ENCODE measurements at regions not wholly inside any gene's neighbourhood (a gene's known extent, or its start where the extent isn't known, plus 50 kb on each side); places are given as distances from the start of the nearest gene placed in this dataset.
"Not testable (repeated sequence)": the region's sequence is repeated elsewhere in the genome, so short reads cannot be mapped to it uniquely, and the experiment has no call there.

DNA sequence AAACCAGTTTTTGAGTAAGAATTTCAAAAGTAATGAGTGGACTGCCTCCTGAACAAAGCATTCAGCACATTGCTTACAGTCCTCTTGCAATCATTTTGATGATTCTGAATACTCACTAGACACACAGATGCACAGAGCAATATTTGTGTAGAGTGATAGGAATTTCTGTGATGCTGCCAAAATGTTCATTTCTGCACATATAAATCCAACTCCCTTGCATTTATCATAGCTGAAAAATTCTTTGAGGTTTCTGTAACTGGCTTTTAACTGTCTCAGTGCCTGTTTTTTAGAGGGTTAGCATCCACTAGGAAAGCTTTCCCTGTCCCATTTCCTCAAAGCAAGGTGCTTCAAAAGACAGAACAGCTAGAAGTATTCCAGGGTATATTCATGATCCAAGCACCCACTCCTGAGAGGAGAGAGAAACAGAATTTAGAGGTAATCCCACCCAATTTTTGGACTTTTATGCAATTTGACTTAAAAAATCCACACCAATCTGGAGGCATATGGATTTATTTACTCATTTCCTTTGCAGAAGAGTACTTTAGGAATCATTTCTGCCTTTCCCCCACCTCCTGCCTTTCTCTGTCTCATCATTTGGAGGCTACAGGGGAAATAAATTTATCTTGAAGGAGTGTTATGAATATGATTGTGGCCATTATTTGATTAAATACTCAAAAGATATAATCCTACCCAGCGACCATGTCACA is 234.5 kb upstream of the SLIT2 start:
- no peak for ATAC-seq (ENCODE audit: low FRiP score in 2 of 2)
- Histone ChIP-seq H3K27me3 (no peaks in the 10 kb centered on the region), H3K36me3 (no peaks in the 10 kb centered on the region), H3K4me1 (no peaks in the 10 kb centered on the region), H3K4me3 (no peak overlapping the region), H3K27ac (no peak overlapping the region), H3K9me3 (no peaks in the 10 kb centered on the region)
- 33% methylated on average over 1 of the region's 1 CpG for WGBS, 2 donors
- TF ChIP-seq, protein P1, sequence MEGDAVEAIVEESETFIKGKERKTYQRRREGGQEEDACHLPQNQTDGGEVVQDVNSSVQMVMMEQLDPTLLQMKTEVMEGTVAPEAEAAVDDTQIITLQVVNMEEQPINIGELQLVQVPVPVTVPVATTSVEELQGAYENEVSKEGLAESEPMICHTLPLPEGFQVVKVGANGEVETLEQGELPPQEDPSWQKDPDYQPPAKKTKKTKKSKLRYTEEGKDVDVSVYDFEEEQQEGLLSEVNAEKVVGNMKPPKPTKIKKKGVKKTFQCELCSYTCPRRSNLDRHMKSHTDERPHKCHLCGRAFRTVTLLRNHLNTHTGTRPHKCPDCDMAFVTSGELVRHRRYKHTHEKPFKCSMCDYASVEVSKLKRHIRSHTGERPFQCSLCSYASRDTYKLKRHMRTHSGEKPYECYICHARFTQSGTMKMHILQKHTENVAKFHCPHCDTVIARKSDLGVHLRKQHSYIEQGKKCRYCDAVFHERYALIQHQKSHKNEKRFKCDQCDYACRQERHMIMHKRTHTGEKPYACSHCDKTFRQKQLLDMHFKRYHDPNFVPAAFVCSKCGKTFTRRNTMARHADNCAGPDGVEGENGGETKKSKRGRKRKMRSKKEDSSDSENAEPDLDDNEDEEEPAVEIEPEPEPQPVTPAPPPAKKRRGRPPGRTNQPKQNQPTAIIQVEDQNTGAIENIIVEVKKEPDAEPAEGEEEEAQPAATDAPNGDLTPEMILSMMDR (IDR thresholded peaks at IDR 0.05): no peak
- TF ChIP-seq EP300 (IDR thresholded peaks at IDR 0.05): no peak
- no peak for TF ChIP-seq POLR2AphosphoS5 (IDR thresholded peaks at IDR 0.05)
- TF ChIP-seq POLR2A (IDR thresholded peaks at IDR 0.05): no peak
- DNase-seq: no peak

DNA sequence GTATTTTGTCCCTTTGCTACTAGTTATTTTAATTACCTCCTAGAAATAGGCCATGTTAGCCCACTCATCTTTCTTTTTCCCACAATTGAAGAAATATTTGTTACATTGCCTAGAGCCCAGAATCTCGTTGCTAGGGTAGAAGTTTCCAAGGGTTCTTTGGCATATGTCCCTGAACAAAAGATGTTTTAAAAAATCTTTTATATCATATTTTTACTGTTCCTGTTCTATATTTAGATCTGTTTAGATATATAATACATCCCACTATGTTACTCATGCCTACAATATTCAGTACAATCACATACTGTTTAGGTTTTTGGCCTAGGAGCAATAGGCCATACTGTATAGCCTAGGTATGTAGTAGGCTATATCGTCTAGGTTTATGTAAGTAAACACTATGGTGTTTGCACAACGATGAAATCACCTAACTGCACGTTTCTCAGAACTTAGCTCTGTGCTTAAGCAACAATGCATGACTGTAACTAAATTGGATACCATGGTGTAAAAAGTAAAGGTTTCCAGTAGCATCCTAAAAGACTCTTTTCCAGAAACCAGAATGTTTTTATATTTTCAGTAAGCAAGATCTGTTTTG is 236.0 kb upstream of the SLIT2 start:
- Histone ChIP-seq H3K36me3 (no peaks in the 10 kb centered on the region), H3K4me1 (no peaks in the 10 kb centered on the region), H3K9me3 (no peaks in the 10 kb centered on the region), H3K4me3 (no peak overlapping the region), H3K27me3 (no peaks in the 10 kb centered on the region), H3K27ac (no peak overlapping the region)
- TF ChIP-seq POLR2A (IDR thresholded peaks at IDR 0.05): no peak
- TF ChIP-seq, protein P1 (IDR thresholded peaks at IDR 0.05): no peak
- ATAC-seq (ENCODE audit: low FRiP score in 2 of 2) (no peak), DNase-seq (no peak)
- WGBS, 2 donors: 58 to 59% methylated on average over 4 of the region's 4 CpGs

- not testable (repeated sequence) for H3K9me3 ChIP-seq; ATAC-seq (ENCODE audit: low FRiP score in 2 of 2); H3K27ac ChIP-seq; H3K4me1 ChIP-seq; H3K27me3 ChIP-seq; H3K36me3 ChIP-seq; H3K4me3 ChIP-seq
- WGBS, 2 donors: 86 to 90% methylated on average over 13 to 25 of the region's 52 CpGs
- peak in 1 of 2 donors; percentile 62 for DNase-seq
Observed at GRCh38 chr4:20003836-20004558, 247.7 kb upstream of the SLIT2 start.

GRCh38 chr4:19999775-20000414 is 251.8 kb upstream of the SLIT2 start:
- no peaks in the 10 kb centered on the region for H3K36me3 ChIP-seq
- H3K4me3 ChIP-seq: no peak overlapping the region
- ATAC-seq (ENCODE audit: low FRiP score in 2 of 2): no peak
- no peak for DNase-seq
- TF ChIP-seq, protein P1 (IDR thresholded peaks at IDR 0.05): no peak
- TF ChIP-seq POLR2AphosphoS5 (IDR thresholded peaks at IDR 0.05): no peak
- TF ChIP-seq EP300 (IDR thresholded peaks at IDR 0.05): no peak
- no peak for TF ChIP-seq POLR2A (IDR thresholded peaks at IDR 0.05)
- H3K9me3 ChIP-seq: no peaks in the 10 kb centered on the region
- no peaks in the 10 kb centered on the region for H3K27me3 ChIP-seq
- 63 to 82% methylated on average over 4 of the region's 4 CpGs for WGBS, 2 donors
- H3K4me1 ChIP-seq: no peaks in the 10 kb centered on the region
- H3K27ac ChIP-seq: no peak overlapping the region

- H3K36me3 ChIP-seq: no peaks in the 10 kb centered on the region
- no peak for ATAC-seq (ENCODE audit: low FRiP score in 2 of 2)
- no peak overlapping the region for H3K27ac ChIP-seq
- DNase-seq: no peak
- H3K4me3 ChIP-seq: no peak overlapping the region
- no peaks in the 10 kb centered on the region for H3K9me3 ChIP-seq
- H3K4me1 ChIP-seq: no peaks in the 10 kb centered on the region
- 79 to 81% methylated on average over 1 of the region's 1 CpG for WGBS, 2 donors
- no peaks in the 10 kb centered on the region for H3K27me3 ChIP-seq
- no peak for TF ChIP-seq POLR2AphosphoS5 (IDR thresholded peaks at IDR 0.05)
- no peak for TF ChIP-seq EP300 (IDR thresholded peaks at IDR 0.05)
- TF ChIP-seq POLR2A (IDR thresholded peaks at IDR 0.05): no peak
- TF ChIP-seq, protein P1 (IDR thresholded peaks at IDR 0.05): no peak
Observed at GRCh38 chr4:19999276-19999675, 252.4 kb upstream of the SLIT2 start.
